ENCODE measurements at regions not wholly inside any gene's neighbourhood (a gene's known extent, or its start where the extent isn't known, plus 50 kb on each side); places are given as distances from the start of the nearest gene placed in this dataset.

- Mint-ChIP-seq H3K36me3 (ENCODE audit: low read depth) (no peaks in the 10 kb centered on the region), H3K4me3 (no peak overlapping the region), H3K9me3 (ENCODE audit: insufficient read depth) (no peaks in the 10 kb centered on the region), H3K4me1 (ENCODE audit: low read depth) (no peaks in the 10 kb centered on the region), H3K27ac (no peak overlapping the region), H3K27me3 (ENCODE audit: low read depth) (no peaks in the 10 kb centered on the region)
- ATAC-seq (no peak), DNase-seq (no peak)
- POLR2A ChIA-PET, result no interaction called here
- CTCF ChIA-PET, result no interaction called here
These were observed 52.2 kb upstream of the PRL start for GRCh38 chr6:22349051-22349450.

DNA sequence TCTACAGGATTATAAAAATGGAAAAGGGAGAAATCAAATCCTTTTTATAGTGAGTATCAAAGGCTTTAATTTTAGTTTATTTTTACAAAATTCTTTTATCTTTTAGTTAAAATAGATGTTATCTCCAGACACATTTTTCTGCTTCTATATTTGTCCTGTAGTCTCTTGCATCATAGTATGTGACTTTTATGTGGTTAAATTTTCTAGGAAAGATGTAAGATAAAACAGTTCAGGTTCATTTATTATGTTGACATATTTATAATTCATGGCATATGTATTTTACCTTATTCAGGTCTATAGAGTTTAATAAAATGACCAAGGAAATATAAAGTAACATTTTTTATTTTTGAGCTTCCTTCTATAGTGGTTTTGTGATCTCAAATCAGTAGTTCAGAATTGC, 52.7 kb upstream of the PRL start:
- H3K27me3 Mint-ChIP-seq (ENCODE audit: low read depth), result no peaks in the 10 kb centered on the region
- H3K4me1 Mint-ChIP-seq (ENCODE audit: low read depth), result no peaks in the 10 kb centered on the region
- H3K9me3 Mint-ChIP-seq (ENCODE audit: insufficient read depth), result no peaks in the 10 kb centered on the region
- H3K4me3 Mint-ChIP-seq, result no peak overlapping the region
- no peak for ATAC-seq
- H3K36me3 Mint-ChIP-seq (ENCODE audit: low read depth), result no peaks in the 10 kb centered on the region
- ChIA-PET POLR2A (no interaction called here), CTCF (no interaction called here)
- no peak for DNase-seq
- H3K27ac Mint-ChIP-seq, result no peak overlapping the region

GRCh38 chr6:22350109-22350508, 53.3 kb upstream of the PRL start:
- no peaks in the 10 kb centered on the region for H3K9me3 Mint-ChIP-seq (ENCODE audit: insufficient read depth)
- DNase-seq (no peak), ATAC-seq (no peak)
- no peaks in the 10 kb centered on the region for H3K27me3 Mint-ChIP-seq (ENCODE audit: low read depth)
- no peak overlapping the region for H3K4me3 Mint-ChIP-seq
- no peaks in the 10 kb centered on the region for H3K36me3 Mint-ChIP-seq (ENCODE audit: low read depth)
- H3K4me1 Mint-ChIP-seq (ENCODE audit: low read depth), result no peaks in the 10 kb centered on the region
- POLR2A ChIA-PET, result interaction anchor here (0.6 kb wide), 1 partner anchor 1228 kb away, joined by 4 read pairs; no protein-coding TSS in a partner anchor
- CTCF ChIA-PET, result no interaction called here
- no peak overlapping the region for H3K27ac Mint-ChIP-seq

GRCh38 chr6:22353101-22353500, 56.3 kb upstream of the PRL start:
- POLR2A ChIA-PET, result no interaction called here
- CTCF ChIA-PET, result no interaction called here
- ATAC-seq, result no peak
- Mint-ChIP-seq H3K27me3 (ENCODE audit: low read depth) (no peaks in the 10 kb centered on the region), H3K9me3 (ENCODE audit: insufficient read depth) (no peaks in the 10 kb centered on the region), H3K36me3 (ENCODE audit: low read depth) (no peaks in the 10 kb centered on the region), H3K27ac (no peak overlapping the region), H3K4me1 (ENCODE audit: low read depth) (no peaks in the 10 kb centered on the region), H3K4me3 (no peak overlapping the region)
- DNase-seq, result no peak

- POLR2A ChIA-PET, result no interaction called here
- ATAC-seq, result no peak
- H3K36me3 Mint-ChIP-seq (ENCODE audit: low read depth), result no peaks in the 10 kb centered on the region
These were observed 59.6 kb upstream of the PRL start for GRCh38 chr6:22356362-22356940.

GRCh38 chr6:22357724-22358189, 60.9 kb upstream of the PRL start:
- ChIA-PET POLR2A (no interaction called here), CTCF (no interaction called here)
- Mint-ChIP-seq H3K4me1 (ENCODE audit: low read depth) (no peaks in the 10 kb centered on the region), H3K4me3 (no peak overlapping the region), H3K9me3 (ENCODE audit: insufficient read depth) (no peaks in the 10 kb centered on the region), H3K36me3 (ENCODE audit: low read depth) (no peaks in the 10 kb centered on the region), H3K27me3 (ENCODE audit: low read depth) (no peaks in the 10 kb centered on the region), H3K27ac (no peak overlapping the region)
- ATAC-seq (no peak), DNase-seq (no peak)

More at GRCh38 chr6:22356362-22356940, 59.6 kb upstream of the PRL start:
- Mint-ChIP-seq H3K9me3 (ENCODE audit: insufficient read depth) (no peaks in the 10 kb centered on the region), H3K27ac (no peak overlapping the region), H3K4me1 (ENCODE audit: low read depth) (no peaks in the 10 kb centered on the region), H3K4me3 (no peak overlapping the region), H3K27me3 (ENCODE audit: low read depth) (no peaks in the 10 kb centered on the region)
- no peak for DNase-seq
- CTCF ChIA-PET, result no interaction called here

DNA sequence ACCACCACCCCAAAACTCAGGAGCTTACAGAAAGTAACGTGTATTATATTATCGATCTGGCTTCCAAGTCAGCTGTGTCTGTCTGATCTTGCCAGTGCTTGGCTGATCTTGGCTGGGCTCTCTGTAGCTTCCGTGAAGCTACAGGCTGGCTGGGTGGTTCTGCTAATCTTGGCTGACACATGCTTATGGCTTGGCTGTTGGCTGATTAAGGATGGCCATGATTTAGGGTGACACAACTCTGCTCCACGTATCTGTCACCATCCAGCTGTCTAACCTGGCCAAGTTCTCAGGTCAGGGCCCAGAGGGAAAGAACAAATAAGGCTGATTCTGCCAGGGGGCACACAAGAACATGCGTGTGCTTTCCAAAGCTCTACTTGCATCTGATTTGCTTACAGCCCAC, 64.7 kb upstream of the PRL start:
- H3K9me3 Mint-ChIP-seq (ENCODE audit: insufficient read depth), result no peaks in the 10 kb centered on the region
- no peaks in the 10 kb centered on the region for H3K27me3 Mint-ChIP-seq (ENCODE audit: low read depth)
- CTCF ChIA-PET, result no interaction called here
- ATAC-seq (no peak), DNase-seq (no peak)
- no peak overlapping the region for H3K27ac Mint-ChIP-seq
- POLR2A ChIA-PET, result no interaction called here
- H3K4me3 Mint-ChIP-seq, result no peak overlapping the region
- no peaks in the 10 kb centered on the region for H3K4me1 Mint-ChIP-seq (ENCODE audit: low read depth)
- H3K36me3 Mint-ChIP-seq (ENCODE audit: low read depth), result no peaks in the 10 kb centered on the region

GRCh38 chr6:22362361-22362760, 65.5 kb upstream of the PRL start:
- no peaks in the 10 kb centered on the region for H3K27me3 Mint-ChIP-seq (ENCODE audit: low read depth)
- ChIA-PET POLR2A (interaction anchor here (0.9 kb wide), 1 partner anchor 21 kb away, joined by 3 read pairs; no protein-coding TSS in a partner anchor), CTCF (no interaction called here)
- DNase-seq (no peak), ATAC-seq (no peak)
- no peaks in the 10 kb centered on the region for H3K4me1 Mint-ChIP-seq (ENCODE audit: low read depth)
- no peaks in the 10 kb centered on the region for H3K9me3 Mint-ChIP-seq (ENCODE audit: insufficient read depth)
- H3K27ac Mint-ChIP-seq, result no peak overlapping the region
- no peak overlapping the region for H3K4me3 Mint-ChIP-seq
- no peaks in the 10 kb centered on the region for H3K36me3 Mint-ChIP-seq (ENCODE audit: low read depth)

- no peaks in the 10 kb centered on the region for H3K36me3 Mint-ChIP-seq (ENCODE audit: low read depth)
- no peaks in the 10 kb centered on the region for H3K4me1 Mint-ChIP-seq (ENCODE audit: low read depth)
- H3K27ac Mint-ChIP-seq, result no peak overlapping the region
- no peak overlapping the region for H3K4me3 Mint-ChIP-seq
- POLR2A ChIA-PET, result interaction anchor here (0.5 to 0.9 kb wide), 2 partner anchors 12 to 20 kb away, joined by 3 to 5 read pairs; no protein-coding TSS in a partner anchor
- no peaks in the 10 kb centered on the region for H3K9me3 Mint-ChIP-seq (ENCODE audit: insufficient read depth)
- DNase-seq (no peak), ATAC-seq (no peak)
- no peaks in the 10 kb centered on the region for H3K27me3 Mint-ChIP-seq (ENCODE audit: low read depth)
- CTCF ChIA-PET, result no interaction called here
These were observed 66.4 kb upstream of the PRL start for GRCh38 chr6:22363166-22363713.

GRCh38 chr6:22363714-22364239, 66.9 kb upstream of the PRL start:
- Mint-ChIP-seq H3K36me3 (ENCODE audit: low read depth) (no peaks in the 10 kb centered on the region), H3K4me1 (ENCODE audit: low read depth) (no peaks in the 10 kb centered on the region), H3K27me3 (ENCODE audit: low read depth) (no peaks in the 10 kb centered on the region), H3K27ac (no peak overlapping the region), H3K9me3 (ENCODE audit: insufficient read depth) (no peaks in the 10 kb centered on the region), H3K4me3 (no peak overlapping the region)
- DNase-seq (no peak), ATAC-seq (no peak)
- POLR2A ChIA-PET, result no interaction called here
- CTCF ChIA-PET, result no interaction called here

DNA sequence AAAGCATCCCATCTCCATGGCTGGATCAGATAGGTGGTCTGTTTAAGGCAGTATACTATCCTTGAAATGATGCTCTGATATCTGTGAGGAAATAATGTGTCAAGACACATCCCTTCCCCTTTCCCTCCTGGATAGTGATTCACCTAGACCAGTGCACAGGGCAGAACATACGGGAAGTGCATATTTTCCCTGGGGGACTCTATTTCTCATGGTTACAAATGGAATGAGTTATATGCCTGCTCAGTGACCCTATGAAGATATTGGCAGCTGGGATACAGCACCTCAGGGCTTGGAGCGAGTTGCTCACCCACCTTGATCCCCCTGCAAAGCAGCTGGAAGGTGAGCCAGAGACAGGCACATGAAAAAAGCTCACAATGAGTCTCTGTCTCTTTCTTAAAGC, 67.5 kb upstream of the PRL start:
- Mint-ChIP-seq H3K4me3 (no peak overlapping the region), H3K9me3 (ENCODE audit: insufficient read depth) (no peaks in the 10 kb centered on the region), H3K27me3 (ENCODE audit: low read depth) (no peaks in the 10 kb centered on the region), H3K27ac (no peak overlapping the region), H3K4me1 (ENCODE audit: low read depth) (no peaks in the 10 kb centered on the region), H3K36me3 (ENCODE audit: low read depth) (no peaks in the 10 kb centered on the region)
- ChIA-PET CTCF (no interaction called here), POLR2A (no interaction called here)
- no peak for ATAC-seq
- no peak for DNase-seq

DNA sequence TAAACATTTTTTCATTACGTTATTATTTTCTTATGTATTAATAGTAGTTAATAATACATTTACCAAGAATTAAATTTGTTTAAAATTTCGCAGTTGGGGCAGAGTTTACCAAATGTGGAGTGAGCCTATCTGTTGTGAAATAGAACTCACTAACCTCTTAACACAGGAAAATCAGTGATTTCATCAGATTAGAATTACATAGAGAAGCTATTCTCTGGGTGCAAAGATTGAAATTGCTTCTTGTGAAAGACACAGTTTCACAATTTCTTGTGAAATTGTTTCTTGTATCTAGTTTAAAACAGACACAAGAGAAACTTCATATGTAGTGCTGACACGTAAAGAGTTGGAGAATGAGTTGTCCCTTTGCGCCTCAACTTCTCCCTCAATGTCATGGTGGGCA, 69.4 kb upstream of the PRL start:
- H3K27ac Mint-ChIP-seq, result no peak overlapping the region
- no peaks in the 10 kb centered on the region for H3K36me3 Mint-ChIP-seq (ENCODE audit: low read depth)
- no peak overlapping the region for H3K4me3 Mint-ChIP-seq
- no peaks in the 10 kb centered on the region for H3K4me1 Mint-ChIP-seq (ENCODE audit: low read depth)
- CTCF ChIA-PET, result no interaction called here
- POLR2A ChIA-PET, result no interaction called here
- no peaks in the 10 kb centered on the region for H3K9me3 Mint-ChIP-seq (ENCODE audit: insufficient read depth)
- H3K27me3 Mint-ChIP-seq (ENCODE audit: low read depth), result no peaks in the 10 kb centered on the region
- no peak for DNase-seq
- ATAC-seq, result no peak

GRCh38 chr6:22367346-22367745, 70.5 kb upstream of the PRL start:
- Mint-ChIP-seq H3K4me3 (no peak overlapping the region), H3K4me1 (ENCODE audit: low read depth) (no peaks in the 10 kb centered on the region), H3K9me3 (ENCODE audit: insufficient read depth) (peaks cover 6% of the 10 kb centered on the region), H3K36me3 (ENCODE audit: low read depth) (no peaks in the 10 kb centered on the region), H3K27me3 (ENCODE audit: low read depth) (no peaks in the 10 kb centered on the region), H3K27ac (no peak overlapping the region)
- ChIA-PET POLR2A (no interaction called here), CTCF (no interaction called here)
- ATAC-seq (no peak), DNase-seq (no peak)

Measured in activated CD8-positive, alpha-beta T cell treated with anti-CD3 and anti-CD28 coated beads, Interleukin-2, amount 10 ng/mL, durations not matched to agents 7 days and 5 days (primary cell).